SW 1271 (cell line): ENCODE measurements at regions not wholly inside any gene's neighbourhood (a gene's known extent, or its start where the extent isn't known, plus 50 kb on each side); places are given as distances from the start of the nearest gene placed in this dataset.

Source experiments
- DNase-seq, 2 experiments: peaks; one replicate each; lab custom pipeline; 2025; lab: John Stamatoyannopoulos, UW

DNA sequence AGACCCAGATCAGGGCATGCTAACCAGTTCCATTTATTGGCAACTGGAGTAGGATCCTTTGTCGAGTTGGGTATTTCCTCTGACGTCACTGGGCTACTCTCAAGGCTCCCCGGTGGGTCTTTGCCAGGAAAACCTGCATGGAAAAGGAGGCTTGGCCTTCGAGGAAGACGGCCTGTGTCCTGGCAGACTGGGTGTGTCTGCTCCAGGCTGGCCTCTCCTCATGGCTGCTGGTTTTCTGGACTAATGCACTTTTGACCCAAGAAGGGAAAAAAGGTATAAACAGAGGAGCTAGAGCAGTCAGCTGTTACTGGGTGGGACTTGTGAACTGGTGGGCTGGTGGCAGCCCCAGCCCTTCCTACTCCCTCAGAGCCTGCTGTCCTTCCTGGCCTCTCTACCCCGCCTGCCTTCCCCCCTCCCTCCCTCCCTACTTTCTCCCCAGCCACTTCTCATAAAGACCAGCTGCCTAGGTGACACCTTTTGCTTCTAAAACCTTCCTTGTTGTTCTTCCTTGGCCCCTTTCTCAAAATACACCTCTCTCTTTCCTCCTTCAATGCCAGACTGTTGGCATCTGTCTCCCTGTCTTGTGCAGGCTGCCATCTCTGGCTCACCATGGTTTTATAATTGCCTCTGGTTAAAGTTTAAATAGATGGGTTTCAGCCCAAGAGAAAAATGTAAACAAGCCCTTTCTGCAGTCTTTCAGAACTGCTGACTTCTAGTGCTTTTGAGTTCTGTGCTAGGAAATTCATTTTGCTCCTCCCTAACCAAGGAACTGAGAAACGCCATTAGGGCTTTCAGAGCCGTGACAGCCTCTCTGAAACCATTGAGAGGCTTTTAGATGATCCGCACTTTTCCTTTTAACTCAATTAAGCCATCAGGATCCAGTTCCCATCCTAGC is 101.8 kb upstream of the MKLN1 start:
- no peak for DNase-seq

DNA sequence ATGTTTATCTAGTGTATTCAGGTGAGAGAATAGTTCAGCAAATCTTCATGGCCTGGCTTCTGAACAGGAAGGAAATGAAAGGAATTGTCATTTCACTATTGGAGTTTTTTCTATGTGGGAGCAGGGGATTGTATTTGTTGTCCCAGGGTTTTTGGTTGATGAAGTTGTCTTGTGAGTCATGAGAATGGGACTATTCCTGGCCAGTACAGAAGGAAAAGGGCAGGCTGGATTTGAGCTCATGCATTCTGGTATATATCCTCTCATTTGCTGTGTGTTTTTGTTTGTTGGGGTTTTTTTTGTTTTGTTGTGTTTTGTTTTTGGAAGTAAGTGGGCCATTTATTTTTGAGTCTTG is 101.2 kb upstream of the MKLN1 start:
- DNase-seq: no peak

DNA sequence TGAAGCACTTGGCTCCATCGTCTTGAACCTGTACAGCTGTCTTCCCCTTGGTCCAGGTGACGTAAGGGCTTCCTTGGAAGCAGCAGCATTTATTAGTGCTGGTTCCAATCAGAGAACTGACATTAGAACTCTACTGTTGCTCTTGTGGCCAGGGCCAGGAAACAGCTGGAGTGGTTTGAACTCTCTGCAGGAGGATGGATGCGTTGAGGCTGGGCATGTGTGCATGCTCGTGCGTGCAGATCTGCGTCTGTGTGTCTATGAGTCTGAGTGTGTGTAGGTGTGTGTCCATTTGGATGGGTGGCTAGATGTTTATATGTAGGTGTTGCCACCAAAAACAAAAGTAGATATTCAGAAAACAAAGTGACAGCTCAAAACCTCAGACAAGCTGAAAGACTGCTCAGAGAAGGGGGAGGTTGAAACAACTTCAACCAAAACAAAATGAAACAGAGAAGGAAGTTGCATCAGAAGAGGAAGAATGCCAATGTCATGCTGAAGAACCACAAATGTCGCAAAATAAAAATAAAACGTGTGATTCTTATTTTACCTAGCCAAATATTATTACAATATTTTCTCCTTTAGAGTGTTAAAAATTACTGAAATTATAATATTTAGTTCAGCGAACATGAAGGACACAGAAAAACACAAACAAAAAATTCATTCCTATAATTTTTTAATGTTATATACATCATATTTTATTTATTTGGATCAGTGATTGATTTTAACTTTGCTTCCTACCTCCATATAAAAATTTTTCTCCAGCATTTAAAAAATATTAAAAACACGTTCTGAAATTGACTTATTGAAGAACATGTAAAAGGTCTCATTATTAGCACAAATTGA is 96.1 kb upstream of the MKLN1 start:
- no peak for DNase-seq

DNA sequence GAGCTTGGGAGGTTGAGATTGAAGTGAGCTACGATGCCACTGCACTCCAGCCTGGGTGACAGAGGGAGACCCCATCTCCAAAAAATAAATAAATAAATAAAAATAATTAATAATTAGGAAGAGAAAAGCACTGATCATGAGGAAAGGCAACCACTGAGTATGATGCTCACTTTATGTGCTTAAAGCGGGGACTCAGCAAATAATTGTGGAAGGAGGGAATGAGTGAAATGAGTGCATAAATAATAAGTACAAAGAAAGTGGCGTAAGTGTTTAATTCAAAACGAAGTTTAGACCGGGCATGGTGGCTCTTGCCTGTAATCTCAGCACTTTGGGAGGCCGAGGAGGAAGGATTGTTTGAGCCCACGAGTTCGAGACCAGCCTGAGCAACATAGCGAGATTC is 94.9 kb upstream of the MKLN1 start:
- no peak for DNase-seq

DNA sequence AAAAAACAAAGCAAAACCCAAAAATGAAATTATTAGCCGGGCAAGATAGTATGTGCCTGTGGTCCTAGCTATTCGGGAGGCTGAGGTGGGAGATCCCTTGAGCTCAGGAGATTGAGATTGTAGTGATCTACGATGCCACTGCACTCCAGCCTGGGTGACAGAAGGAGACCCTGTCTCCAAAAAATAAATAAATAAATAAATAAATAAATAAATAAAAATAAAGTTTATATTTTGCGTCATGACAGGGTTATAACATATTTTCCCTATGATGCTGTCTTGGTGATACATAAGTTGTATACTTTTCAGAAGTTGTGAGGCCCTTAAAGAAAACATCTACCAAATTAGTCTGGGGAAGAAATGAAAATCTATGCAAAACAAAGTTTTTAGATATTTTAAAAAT is 94.5 kb upstream of the MKLN1 start:
- no peak for DNase-seq

DNA sequence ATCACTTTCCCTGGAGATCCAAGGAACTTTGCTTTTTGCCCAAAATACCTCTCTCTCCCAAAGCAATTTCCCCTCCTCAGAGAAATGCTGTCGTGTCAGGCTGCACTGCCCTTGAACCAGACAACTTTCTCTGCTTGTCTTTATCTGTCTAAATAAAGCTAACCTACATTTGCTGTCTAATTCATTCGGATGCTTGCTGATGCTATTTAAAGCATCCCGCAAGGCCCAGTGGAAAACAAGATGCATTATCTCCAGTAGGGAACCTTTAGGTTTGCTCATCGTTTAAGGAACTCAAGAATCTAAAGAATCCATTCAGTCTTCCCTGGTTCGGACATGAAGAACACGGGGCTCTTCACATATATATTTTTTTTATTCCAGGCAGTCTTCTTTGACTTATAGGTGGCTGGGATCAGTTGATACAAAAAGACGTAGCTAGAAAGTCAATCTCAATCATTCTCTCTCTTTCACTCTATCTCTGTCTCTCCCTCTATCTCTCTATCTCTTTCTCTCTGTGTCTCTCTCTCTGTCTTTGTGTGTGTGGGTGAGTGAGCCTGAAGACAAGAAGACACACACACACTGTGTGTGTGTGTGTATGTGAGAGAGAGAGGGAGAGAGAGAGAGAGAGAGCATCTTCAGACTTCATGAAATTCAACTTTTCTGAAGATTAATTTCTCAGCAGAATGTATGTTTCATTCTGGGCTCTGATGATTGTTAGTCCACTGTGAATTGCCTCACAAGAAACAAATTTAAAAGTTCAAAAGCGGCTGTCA is 92.8 kb upstream of the MKLN1 start:
- DNase-seq: no peak

DNA sequence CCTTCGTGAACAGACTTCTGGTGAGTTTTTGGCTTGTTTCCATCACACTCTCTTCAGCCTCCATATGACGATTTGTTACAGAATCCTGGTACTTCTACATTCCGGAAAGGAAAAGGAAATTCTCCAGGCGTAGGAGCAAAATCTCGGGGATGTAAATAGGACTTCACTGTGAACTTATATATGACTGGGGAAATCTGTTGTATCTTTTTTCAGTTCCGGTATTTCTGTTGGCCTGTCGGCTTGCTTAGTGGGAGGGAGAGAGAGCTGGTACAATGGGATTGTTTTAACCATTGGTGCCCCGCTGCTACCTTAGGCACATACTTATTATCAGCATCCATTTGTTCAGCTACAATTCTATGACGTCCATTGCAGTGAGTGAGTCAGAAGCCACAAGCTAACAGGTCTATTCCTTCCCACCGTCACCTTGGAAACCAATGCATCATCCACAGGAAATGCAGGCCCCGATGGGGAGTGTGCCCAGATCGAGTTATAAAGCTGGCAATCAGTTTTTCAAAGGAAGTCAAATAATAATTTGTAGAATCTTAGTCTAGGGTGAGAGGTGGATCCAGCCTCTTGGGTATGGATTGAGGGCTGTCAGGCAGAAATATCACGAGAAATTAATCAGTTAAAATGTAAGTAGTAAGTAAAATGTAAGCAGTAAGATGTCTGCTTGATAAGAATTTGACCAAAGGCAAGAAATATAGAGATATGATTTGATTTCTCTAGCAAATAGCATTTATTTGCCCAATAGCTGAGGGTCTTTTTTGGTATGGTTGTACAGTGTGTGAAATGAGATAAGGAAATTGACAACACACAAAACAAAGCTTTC is 92.0 kb upstream of the MKLN1 start:
- DNase-seq: peak; percentile 96 to 99

DNA sequence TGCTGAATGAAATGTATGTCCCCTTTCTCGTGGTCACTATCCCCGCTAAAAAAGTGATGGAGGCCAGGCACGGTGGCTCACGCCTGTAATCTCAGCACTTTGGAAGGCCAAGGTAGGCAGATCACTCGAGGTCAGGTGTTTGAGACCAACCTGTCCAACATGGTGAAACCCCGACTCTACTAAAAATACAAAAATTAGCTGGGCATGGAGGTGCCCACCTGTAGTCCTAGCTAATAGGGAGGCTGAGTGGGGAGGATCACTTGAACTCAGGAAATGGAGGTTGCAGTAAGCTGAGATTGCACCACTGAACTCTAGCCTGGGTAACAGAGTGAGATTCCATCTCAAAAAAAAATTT is 91.4 kb upstream of the MKLN1 start:
- DNase-seq: no peak

DNA sequence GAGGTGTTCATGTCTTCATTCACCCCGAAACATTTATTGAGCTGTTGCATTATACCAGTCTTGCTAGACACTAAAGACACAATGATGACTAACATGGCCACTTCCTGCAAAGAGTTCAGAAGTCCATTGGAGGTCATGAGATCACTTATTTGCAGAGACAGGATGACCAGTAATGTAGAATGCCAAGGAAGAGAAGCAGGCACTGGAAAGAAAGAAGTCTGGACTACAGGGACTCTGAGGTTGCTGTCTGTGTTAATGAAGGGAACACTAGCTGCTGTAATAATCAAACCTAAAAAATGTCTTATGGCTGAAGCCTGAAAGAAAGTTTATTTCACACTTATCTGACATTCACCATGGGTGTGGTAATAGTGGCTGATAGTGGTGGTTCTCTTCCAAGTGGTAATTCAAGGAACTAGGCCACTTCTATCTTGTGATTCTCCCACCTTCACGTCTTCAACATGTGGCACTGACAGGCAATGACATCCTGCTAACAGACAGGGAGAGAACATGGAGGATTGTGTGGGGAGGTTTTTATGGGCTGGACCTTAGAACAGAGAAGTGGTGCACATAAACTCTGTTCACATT is 89.2 kb upstream of the MKLN1 start:
- peak; percentile 64 to 86 for DNase-seq

DNA sequence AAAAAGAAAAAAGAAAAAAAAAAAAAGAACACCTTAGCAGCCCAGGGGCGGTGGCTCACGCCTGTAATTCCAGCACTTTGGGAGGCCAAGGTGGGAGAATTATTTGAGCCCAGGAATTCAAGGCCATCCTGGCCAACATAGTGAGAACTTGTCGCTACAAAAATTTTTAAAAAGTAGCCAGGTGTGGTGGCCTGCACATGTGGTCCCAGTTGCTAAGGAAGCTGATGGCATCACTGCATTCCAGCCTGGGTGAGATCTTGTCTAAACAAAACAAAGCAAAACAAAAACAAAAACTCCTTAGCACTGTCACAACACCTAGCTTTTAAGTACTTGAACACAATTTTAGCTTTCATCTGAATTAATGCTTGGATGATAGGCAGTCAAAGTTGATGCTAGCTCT is 86.3 kb upstream of the MKLN1 start:
- DNase-seq: peak in 1 of 2 experiments; percentile 43

DNA sequence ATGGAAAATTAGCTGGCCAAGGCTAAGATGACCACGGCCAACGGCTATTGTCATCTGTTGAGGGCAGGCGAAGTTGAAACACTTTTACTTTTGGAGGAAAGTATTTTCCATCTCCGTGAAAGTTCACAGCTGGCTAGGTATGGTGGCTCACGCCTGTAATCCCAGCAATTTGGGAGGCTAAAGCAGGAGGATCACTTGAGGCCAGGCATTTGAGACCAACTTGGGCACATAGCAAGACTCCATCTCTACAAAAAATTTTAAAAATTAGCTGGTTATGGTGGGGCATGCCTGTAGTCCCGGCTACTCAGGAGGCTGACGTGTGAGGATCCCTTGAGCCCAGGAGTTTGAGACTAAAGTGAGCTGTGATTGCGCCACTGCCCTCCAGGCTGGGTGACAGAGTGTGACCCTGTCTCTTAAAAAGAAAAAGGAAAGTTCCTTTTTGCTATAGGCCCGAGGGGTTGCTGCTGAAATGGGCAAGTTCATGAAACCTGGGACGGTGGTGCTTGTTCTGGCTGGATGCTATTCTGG is 85.5 kb upstream of the MKLN1 start:
- DNase-seq: no peak

DNA sequence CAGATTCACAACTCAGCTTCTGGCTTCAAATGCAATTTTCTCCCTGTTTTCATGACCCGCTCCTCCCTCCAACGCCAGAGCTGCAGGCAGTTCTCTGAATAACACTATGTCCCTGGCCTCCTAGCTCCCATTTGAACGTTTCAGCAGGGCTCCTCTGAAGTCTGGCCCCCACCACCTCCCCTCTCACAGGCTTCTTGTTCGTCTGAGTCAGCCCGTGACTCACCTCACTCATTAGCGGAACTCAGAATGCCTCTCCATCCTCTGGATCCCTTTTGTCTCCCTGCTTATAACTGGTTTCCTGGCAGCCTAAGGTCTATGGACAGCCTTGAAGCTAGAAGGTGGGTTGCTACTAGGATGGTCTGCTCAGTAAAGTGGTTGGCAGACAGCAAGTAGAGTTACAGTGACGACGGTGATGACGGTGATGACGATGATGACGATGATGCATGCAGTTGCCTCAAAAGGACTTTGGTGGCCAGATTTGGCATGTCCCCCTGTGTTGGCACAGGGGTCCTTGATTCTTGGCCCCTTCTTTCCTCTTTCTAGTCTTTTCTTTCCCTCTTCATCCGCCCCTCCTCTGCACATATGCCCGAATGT is 83.3 kb upstream of the MKLN1 start:
- peak; percentile 83 to 87 for DNase-seq

DNA sequence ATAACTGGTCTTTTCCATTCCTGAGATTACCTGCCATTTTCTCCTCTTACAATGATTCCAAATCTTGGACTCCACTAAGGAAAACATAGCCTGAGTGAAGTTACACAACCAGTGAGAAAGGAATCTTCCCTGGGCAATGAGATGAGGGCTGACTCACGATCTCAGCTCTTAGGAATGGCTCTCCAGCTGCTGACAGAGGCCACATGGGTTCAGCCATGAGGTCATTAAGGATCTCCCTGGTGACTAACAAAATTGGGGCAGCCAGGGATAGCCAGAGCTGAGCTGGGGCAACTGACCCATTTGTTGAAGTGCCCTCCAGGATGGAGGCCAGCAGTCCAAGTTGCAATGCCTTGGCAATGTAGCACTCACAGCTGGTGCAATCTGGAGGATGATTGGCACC is 78.7 kb upstream of the MKLN1 start:
- peak; percentile 79 to 87 for DNase-seq

DNA sequence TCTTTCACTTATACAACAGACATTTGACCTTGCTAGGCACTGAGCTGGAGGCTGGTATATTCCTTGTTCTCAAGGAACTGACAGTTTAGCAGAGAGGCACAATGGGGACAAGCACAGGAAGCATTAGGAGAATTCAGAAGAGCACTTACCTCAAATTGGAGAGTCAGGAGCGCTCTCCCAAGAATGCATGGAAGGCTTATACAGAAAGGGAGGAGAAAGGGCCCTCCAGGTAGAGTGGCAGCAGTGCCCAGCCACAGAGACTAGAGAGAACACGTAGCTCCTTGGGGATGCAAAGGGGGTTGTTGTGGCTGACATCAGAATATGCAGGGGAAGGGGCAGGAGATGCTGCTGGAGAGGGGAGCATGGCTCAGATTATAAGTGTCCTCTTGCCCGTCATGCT is 78.2 kb upstream of the MKLN1 start:
- no peak for DNase-seq

DNA sequence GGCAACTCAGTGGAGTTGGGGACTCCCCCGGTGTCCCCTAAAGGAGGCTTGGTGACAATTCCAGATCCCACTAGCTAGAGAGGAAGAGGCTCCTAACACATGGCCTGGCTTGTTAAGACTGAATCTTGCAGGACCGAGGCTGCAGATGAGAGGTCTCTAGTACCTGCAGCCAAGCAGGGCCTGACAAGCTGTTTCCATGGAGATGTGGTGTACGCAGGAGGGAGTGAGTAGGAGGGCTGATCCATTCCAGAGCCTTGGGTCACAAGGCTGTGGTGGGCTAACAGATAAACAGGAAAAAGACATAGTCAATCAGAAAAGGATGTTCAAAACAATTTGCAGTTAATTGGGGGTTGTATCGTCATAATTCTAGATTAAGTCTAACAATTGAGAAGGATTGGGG is 77.3 kb upstream of the MKLN1 start:
- no peak for DNase-seq

DNA sequence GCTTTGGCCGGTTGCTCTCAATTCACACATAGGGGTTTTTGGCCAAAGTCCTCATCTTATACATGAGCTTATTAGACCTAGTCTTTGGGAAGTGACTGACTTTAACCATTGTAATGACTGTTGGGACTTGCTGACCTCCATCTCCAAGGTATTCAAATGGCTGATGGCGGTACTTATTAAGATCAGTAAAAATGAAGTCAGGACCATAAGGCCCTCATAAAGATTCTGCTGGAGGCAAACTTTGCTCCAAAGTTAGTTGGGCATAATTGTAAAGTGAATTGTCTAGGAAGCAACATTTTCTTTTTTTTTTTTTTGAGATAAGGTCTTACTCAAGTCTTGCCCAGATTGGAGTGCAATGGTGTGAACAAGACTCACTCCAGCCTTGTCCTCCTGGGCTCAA is 76.3 kb upstream of the MKLN1 start:
- DNase-seq: no peak

DNA sequence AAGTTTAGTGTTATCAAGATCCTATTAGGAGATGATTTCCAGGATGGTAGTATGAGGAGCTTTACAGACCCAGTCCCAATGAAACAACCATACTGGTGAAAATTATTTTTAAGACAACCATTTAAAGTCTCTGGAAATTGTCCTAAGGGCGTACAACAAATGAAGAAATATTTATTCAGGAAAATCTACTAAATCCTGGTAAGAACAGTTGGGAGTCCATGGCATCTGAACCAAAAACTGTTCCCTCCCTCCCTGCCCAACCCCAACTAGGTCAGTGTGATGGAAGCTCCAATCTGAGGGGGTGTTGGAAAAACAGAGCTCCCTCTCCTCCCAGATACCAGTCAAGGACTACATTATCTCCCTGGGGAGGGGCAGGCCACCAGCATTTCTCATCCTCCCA is 74.7 kb upstream of the MKLN1 start:
- DNase-seq: no peak

DNA sequence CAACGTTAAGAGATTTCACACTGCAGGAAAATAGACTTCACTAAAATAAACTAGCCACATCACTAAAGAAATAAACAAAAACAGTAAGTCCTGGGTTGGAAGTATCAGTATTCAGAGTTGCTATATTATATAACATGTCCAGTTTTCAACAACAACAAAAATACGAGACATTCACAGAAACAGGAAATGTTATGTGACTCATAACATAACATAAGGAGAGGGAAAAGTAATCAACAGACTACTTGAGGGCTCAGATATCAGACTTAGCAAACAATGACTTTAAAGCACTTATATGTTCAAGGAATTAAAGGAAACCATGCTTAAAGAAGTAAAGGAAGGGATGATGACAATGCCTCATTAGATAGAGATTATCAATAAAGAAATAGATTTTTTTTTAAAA is 73.5 kb upstream of the MKLN1 start:
- DNase-seq: peak in 1 of 2 experiments; percentile 11

DNA sequence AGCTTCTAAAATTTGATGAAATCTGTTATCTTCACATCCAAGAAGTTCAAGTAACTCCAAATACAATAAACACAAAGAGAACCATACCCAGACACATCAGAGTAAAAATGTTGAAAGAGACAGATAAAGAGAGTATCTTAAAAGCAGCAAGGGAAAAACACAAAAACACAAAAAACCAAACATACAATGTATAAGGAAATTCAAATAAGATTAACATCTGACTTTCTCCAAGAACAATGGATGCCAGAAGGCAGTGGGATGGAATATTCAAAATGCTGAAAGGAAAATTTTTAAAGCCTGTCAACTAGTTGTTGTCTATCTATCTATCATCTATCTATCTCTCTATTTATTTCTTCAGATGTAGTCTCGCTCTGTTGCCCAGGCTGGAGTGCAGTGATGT is 72.4 kb upstream of the MKLN1 start:
- peak in 1 of 2 experiments; percentile 25 for DNase-seq

DNA sequence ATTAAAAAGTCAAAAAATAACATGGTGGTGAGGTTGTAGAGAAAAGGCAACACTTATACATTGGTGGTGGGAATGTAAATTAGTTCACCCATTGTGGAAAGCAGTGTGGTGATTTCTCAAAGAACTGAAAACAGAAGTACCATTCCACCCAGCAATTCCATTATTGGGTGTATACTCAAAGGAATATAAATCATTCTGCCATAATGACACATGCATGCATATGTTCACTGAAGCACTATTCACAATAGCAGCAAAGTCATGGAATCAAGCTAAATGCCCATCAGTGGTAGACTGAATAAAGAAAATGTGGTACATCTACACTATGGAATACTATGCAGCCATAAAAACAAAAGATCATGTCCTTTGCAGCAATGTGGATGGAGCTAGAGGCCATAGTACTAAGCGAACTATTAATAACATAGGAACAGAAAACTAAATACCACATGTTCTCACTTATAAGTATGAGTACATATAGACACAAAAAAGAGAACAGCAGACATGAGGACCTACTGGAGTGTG is 66.1 kb upstream of the MKLN1 start:
- no peak for DNase-seq
